ENCODE measurements at regions not wholly inside any gene's neighbourhood (a gene's known extent, or its start where the extent isn't known, plus 50 kb on each side); places are given as distances from the start of the nearest gene placed in this dataset.

DNA sequence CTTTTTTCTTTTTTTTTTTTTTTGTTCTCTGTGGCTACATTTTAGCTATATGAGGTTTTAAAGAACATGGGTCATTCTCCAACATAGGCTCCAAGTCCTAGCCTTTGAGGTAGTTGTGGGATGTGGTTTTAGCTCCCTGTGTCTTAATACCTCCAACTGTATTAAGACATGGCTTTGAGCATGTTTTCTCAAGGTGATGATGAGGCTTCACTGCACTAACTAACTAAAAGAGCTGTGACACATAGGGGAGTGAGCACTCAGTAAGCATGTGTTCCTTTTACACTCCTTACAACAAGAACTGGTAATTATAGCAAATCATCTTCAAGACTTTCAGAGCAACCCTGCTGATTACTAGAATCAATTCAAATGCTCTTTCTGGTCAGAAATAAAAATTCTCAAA lies 333.6 kb upstream of the CCNH start:
- ChIA-PET CTCF (no interaction called here), POLR2A (interaction anchor here (0.5 to 0.6 kb wide), 2 partner anchors 12 to 706 kb away, joined by 3 to 4 read pairs; no protein-coding TSS in a partner anchor)
- H3K27me3 ChIP-seq (replicated peaks in 2 of 5; ENCODE audit: control insufficient read depth in 4 of 5, insufficient read depth in 5 of 5, low read length in 4 of 5), result peaks cover 0 to 3% (median 0%) of the 10 kb centered on the region in 5 experiments
- H3K9me3 ChIP-seq (ENCODE audit: control extremely low read depth in 1 of 5, control insufficient read depth in 4 of 5, insufficient read depth in 2 of 5, low read depth in 1 of 5, low read length in 4 of 5), result no peaks in the 10 kb centered on the region
- no peaks in the 10 kb centered on the region for H3K36me3 ChIP-seq (ENCODE audit: control insufficient read depth in 4 of 4, insufficient read depth in 4 of 4, low read length in 3 of 4)
- H3K4me1 ChIP-seq (ENCODE audit: control extremely low read depth in 1 of 4, control insufficient read depth in 4 of 4, insufficient read depth in 4 of 4, low read length in 3 of 4), result no peaks in the 10 kb centered on the region
- DNase-seq, result no peak
- no peak overlapping the region for H3K4me3 ChIP-seq (ENCODE audit: control insufficient read depth in 1 of 7, extremely low read depth in 1 of 7, insufficient read depth in 4 of 7, low read depth in 2 of 7, low read length in 6 of 7)
- no peak overlapping the region for H3K27ac ChIP-seq (ENCODE audit: insufficient read depth in 1 of 2, low read depth in 1 of 2, low read length in 2 of 2, poor library complexity in 1 of 2, severe bottlenecking in 2 of 2)

- ChIA-PET POLR2A (no interaction called here), CTCF (no interaction called here)
- DNase-seq, result no peak
- Histone ChIP-seq H3K4me1 (ENCODE audit: control extremely low read depth in 1 of 4, control insufficient read depth in 4 of 4, insufficient read depth in 4 of 4, low read length in 3 of 4) (no peaks in the 10 kb centered on the region), H3K27me3 (replicated peaks in 2 of 5; ENCODE audit: control insufficient read depth in 4 of 5, insufficient read depth in 5 of 5, low read length in 4 of 5) (peaks cover 0 to 5% (median 0%) of the 10 kb centered on the region in 5 experiments), H3K4me3 (ENCODE audit: control insufficient read depth in 1 of 7, extremely low read depth in 1 of 7, insufficient read depth in 4 of 7, low read depth in 2 of 7, low read length in 6 of 7) (no peak overlapping the region), H3K9me3 (ENCODE audit: control extremely low read depth in 1 of 5, control insufficient read depth in 4 of 5, insufficient read depth in 2 of 5, low read depth in 1 of 5, low read length in 4 of 5) (no peaks in the 10 kb centered on the region), H3K36me3 (ENCODE audit: control insufficient read depth in 4 of 4, insufficient read depth in 4 of 4, low read length in 3 of 4) (no peaks in the 10 kb centered on the region), H3K27ac (ENCODE audit: insufficient read depth in 1 of 2, low read depth in 1 of 2, low read length in 2 of 2, poor library complexity in 1 of 2, severe bottlenecking in 2 of 2) (no peak overlapping the region)
- 40% methylated on average over 1 of the region's 2 CpGs for WGBS (ENCODE audit: insufficient coverage)
These were observed 329.2 kb upstream of the CCNH start for GRCh38 chr5:87741881-87742280.

DNA sequence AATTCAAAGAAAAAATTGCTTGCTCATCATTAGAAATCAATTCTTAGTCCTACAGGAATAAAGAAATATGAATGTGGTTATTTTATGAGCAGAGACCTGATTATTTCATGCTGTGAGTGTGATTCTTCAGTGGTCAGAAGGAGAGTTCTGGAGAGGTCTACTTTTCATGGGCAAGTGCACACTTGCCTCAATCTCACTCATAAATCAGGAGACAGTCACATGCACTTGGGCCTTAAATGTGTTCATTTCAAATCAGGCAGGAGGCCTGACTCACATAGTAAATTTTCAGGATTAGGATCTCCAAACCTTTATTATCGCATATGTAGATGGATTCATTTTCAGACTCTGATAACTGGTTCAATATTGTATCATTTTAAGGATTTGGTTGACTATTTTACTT lies 323.2 kb upstream of the CCNH start:
- CTCF ChIA-PET, result no interaction called here
- Histone ChIP-seq H3K4me1 (ENCODE audit: control extremely low read depth in 1 of 4, control insufficient read depth in 4 of 4, insufficient read depth in 4 of 4, low read length in 3 of 4) (no peaks in the 10 kb centered on the region), H3K27me3 (replicated peaks in 2 of 5; ENCODE audit: control insufficient read depth in 4 of 5, insufficient read depth in 5 of 5, low read length in 4 of 5) (peaks cover 0 to 2% (median 0%) of the 10 kb centered on the region in 5 experiments), H3K36me3 (ENCODE audit: control insufficient read depth in 4 of 4, insufficient read depth in 4 of 4, low read length in 3 of 4) (no peaks in the 10 kb centered on the region), H3K9me3 (ENCODE audit: control extremely low read depth in 1 of 5, control insufficient read depth in 4 of 5, insufficient read depth in 2 of 5, low read depth in 1 of 5, low read length in 4 of 5) (no peaks in the 10 kb centered on the region), H3K27ac (ENCODE audit: insufficient read depth in 1 of 2, low read depth in 1 of 2, low read length in 2 of 2, poor library complexity in 1 of 2, severe bottlenecking in 2 of 2) (no peak overlapping the region), H3K4me3 (ENCODE audit: control insufficient read depth in 1 of 7, extremely low read depth in 1 of 7, insufficient read depth in 4 of 7, low read depth in 2 of 7, low read length in 6 of 7) (no peak overlapping the region)
- no peak for DNase-seq
- WGBS (ENCODE audit: insufficient coverage), result no CpG with 5 or more reads among the region's 1 CpG
- POLR2A ChIA-PET, result no interaction called here

- POLR2A ChIA-PET, result no interaction called here
These were observed 321.2 kb upstream of the CCNH start for GRCh38 chr5:87733897-87734296.

DNA sequence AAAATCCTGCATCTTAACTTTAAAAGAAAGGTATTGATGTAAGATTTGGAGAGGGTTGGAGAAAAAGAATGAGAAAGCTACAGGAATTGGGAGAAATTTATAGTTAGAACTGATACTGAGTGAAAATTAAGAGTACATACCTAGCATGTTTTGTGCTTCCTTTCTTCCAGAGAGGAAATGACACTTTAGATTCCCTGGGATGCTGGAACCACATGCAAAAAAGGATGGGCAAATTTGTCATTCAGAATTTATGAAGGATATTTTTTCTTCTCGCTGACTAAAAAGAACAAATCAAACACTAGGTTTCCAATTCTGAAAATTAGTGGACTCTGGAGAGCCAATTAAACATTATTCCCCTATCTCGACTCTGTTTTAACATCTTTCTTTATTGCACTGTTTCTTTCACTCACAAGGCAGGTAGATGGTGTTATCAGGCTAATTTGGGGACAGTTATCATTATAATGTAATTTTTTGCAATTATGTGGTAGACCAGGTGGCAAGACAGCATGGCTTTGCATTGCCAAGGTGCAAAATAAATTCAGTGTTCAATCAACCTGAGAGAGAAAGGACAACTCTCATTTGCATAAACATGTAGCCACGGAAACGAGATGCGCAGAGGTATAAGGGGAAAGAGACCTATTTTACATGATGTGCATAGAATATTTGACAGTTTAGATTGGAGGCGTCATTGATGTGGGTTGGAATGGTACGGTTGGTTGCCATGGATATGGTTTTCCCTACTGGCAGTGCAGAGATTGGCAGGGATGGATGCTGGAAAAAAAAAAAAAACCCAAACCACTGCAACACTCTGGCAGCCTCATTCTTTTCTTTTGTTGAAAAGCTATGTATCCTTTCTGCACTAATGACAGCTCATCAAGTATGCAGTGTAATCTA lies 320.4 kb upstream of the CCNH start:
- Histone ChIP-seq H3K27me3 (replicated peaks in 2 of 5; ENCODE audit: control insufficient read depth in 4 of 5, insufficient read depth in 5 of 5, low read length in 4 of 5) (peaks cover 0 to 2% (median 0%) of the 10 kb centered on the region in 5 experiments), H3K27ac (ENCODE audit: insufficient read depth in 1 of 2, low read depth in 1 of 2, low read length in 2 of 2, poor library complexity in 1 of 2, severe bottlenecking in 2 of 2) (no peak overlapping the region), H3K4me1 (ENCODE audit: control extremely low read depth in 1 of 4, control insufficient read depth in 4 of 4, insufficient read depth in 4 of 4, low read length in 3 of 4) (no peaks in the 10 kb centered on the region), H3K4me3 (ENCODE audit: control insufficient read depth in 1 of 7, extremely low read depth in 1 of 7, insufficient read depth in 4 of 7, low read depth in 2 of 7, low read length in 6 of 7) (no peak overlapping the region), H3K9me3 (ENCODE audit: control extremely low read depth in 1 of 5, control insufficient read depth in 4 of 5, insufficient read depth in 2 of 5, low read depth in 1 of 5, low read length in 4 of 5) (no peaks in the 10 kb centered on the region), H3K36me3 (ENCODE audit: control insufficient read depth in 4 of 4, insufficient read depth in 4 of 4, low read length in 3 of 4) (no peaks in the 10 kb centered on the region)
- ChIA-PET POLR2A (no interaction called here), CTCF (no interaction called here)
- no CpG with 5 or more reads among the region's 7 CpGs for WGBS (ENCODE audit: insufficient coverage)
- no peak for DNase-seq

More at GRCh38 chr5:87733897-87734296, 321.2 kb upstream of the CCNH start:
- no peaks in the 10 kb centered on the region for H3K9me3 ChIP-seq (ENCODE audit: control extremely low read depth in 1 of 5, control insufficient read depth in 4 of 5, insufficient read depth in 2 of 5, low read depth in 1 of 5, low read length in 4 of 5)
- WGBS (ENCODE audit: insufficient coverage), result 19% methylated on average over 2 of the region's 3 CpGs
- no peak overlapping the region for H3K4me3 ChIP-seq (ENCODE audit: control insufficient read depth in 1 of 7, extremely low read depth in 1 of 7, insufficient read depth in 4 of 7, low read depth in 2 of 7, low read length in 6 of 7)
- CTCF ChIA-PET, result no interaction called here
- peaks cover 0 to 2% (median 0%) of the 10 kb centered on the region in 5 experiments for H3K27me3 ChIP-seq (replicated peaks in 2 of 5; ENCODE audit: control insufficient read depth in 4 of 5, insufficient read depth in 5 of 5, low read length in 4 of 5)
- H3K4me1 ChIP-seq (ENCODE audit: control extremely low read depth in 1 of 4, control insufficient read depth in 4 of 4, insufficient read depth in 4 of 4, low read length in 3 of 4), result no peaks in the 10 kb centered on the region
- H3K27ac ChIP-seq (ENCODE audit: insufficient read depth in 1 of 2, low read depth in 1 of 2, low read length in 2 of 2, poor library complexity in 1 of 2, severe bottlenecking in 2 of 2), result no peak overlapping the region
- H3K36me3 ChIP-seq (ENCODE audit: control insufficient read depth in 4 of 4, insufficient read depth in 4 of 4, low read length in 3 of 4), result no peaks in the 10 kb centered on the region
- DNase-seq, result no peak

DNA sequence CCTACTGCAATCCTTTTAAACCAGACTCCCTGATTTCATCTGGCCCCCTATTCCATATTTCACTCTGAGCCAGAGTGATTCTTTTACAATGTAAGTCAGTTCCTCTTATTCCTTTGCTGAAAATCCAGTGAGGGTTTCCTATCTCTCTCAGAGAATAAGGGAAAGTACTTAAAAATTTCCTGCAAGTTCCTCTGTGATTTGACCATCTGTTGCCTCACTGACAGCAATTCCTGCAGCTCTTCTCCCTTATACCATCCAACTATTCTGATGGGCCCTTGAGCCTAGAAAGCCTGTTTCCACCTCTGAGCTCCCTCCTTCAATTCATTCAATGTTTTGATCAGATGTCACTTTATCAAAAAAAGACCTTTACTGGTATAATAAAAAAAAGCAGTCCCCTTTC lies 317.1 kb upstream of the CCNH start:
- ChIA-PET CTCF (no interaction called here), POLR2A (no interaction called here)
- Histone ChIP-seq H3K27ac (ENCODE audit: insufficient read depth in 1 of 2, low read depth in 1 of 2, low read length in 2 of 2, poor library complexity in 1 of 2, severe bottlenecking in 2 of 2) (no peak overlapping the region), H3K4me1 (ENCODE audit: control extremely low read depth in 1 of 4, control insufficient read depth in 4 of 4, insufficient read depth in 4 of 4, low read length in 3 of 4) (no peaks in the 10 kb centered on the region), H3K27me3 (replicated peaks in 2 of 5; ENCODE audit: control insufficient read depth in 4 of 5, insufficient read depth in 5 of 5, low read length in 4 of 5) (no peaks in the 10 kb centered on the region), H3K36me3 (ENCODE audit: control insufficient read depth in 4 of 4, insufficient read depth in 4 of 4, low read length in 3 of 4) (no peaks in the 10 kb centered on the region), H3K4me3 (ENCODE audit: control insufficient read depth in 1 of 7, extremely low read depth in 1 of 7, insufficient read depth in 4 of 7, low read depth in 2 of 7, low read length in 6 of 7) (no peak overlapping the region), H3K9me3 (ENCODE audit: control extremely low read depth in 1 of 5, control insufficient read depth in 4 of 5, insufficient read depth in 2 of 5, low read depth in 1 of 5, low read length in 4 of 5) (no peaks in the 10 kb centered on the region)
- DNase-seq, result no peak

- Histone ChIP-seq H3K9me3 (ENCODE audit: control extremely low read depth in 1 of 5, control insufficient read depth in 4 of 5, insufficient read depth in 2 of 5, low read depth in 1 of 5, low read length in 4 of 5) (peaks cover 0 to 6% (median 4%) of the 10 kb centered on the region in 5 experiments), H3K27ac (ENCODE audit: insufficient read depth in 1 of 2, low read depth in 1 of 2, low read length in 2 of 2, poor library complexity in 1 of 2, severe bottlenecking in 2 of 2) (no peak overlapping the region), H3K27me3 (replicated peaks in 2 of 5; ENCODE audit: control insufficient read depth in 4 of 5, insufficient read depth in 5 of 5, low read length in 4 of 5) (no peaks in the 10 kb centered on the region), H3K36me3 (ENCODE audit: control insufficient read depth in 4 of 4, insufficient read depth in 4 of 4, low read length in 3 of 4) (no peaks in the 10 kb centered on the region), H3K4me1 (ENCODE audit: control extremely low read depth in 1 of 4, control insufficient read depth in 4 of 4, insufficient read depth in 4 of 4, low read length in 3 of 4) (no peaks in the 10 kb centered on the region), H3K4me3 (ENCODE audit: control insufficient read depth in 1 of 7, extremely low read depth in 1 of 7, insufficient read depth in 4 of 7, low read depth in 2 of 7, low read length in 6 of 7) (no peak overlapping the region)
- POLR2A ChIA-PET, result no interaction called here
- 83% methylated on average over 3 of the region's 3 CpGs for WGBS (ENCODE audit: insufficient coverage)
- no peak for DNase-seq
- CTCF ChIA-PET, result no interaction called here
These were observed 309.6 kb upstream of the CCNH start for GRCh38 chr5:87722286-87722685.

All from common myeloid progenitor, CD34-positive (primary cell).